ENCODE measurements at regions not wholly inside any gene's neighbourhood (a gene's known extent, or its start where the extent isn't known, plus 50 kb on each side); places are given as distances from the start of the nearest gene placed in this dataset.

GRCh38 chr9:1948541-1948940 lies 66.6 kb upstream of the SMARCA2 start (continued):
- no peak for TF ChIP-seq CTCF (IDR thresholded peaks at IDR 0.05)
- TF ChIP-seq JUND (IDR thresholded peaks at IDR 0.05) = no peak

- no peaks in the 10 kb centered on the region for H4K20me1 ChIP-seq (ENCODE audit: insufficient read depth)
- WGBS (ENCODE audit: low lambda C conversion rate) = 34% methylated on average over 2 of the region's 2 CpGs
- H3K4me1 ChIP-seq (ENCODE audit: control insufficient read depth in 1 of 2, insufficient read depth in 2 of 2, low read depth in 1 of 2, low read length in 1 of 2) = no peaks in the 10 kb centered on the region
- no peaks in the 10 kb centered on the region for H3K79me2 ChIP-seq (ENCODE audit: insufficient read depth)
- H3K9me3 ChIP-seq = no peaks in the 10 kb centered on the region
- no peak overlapping the region for H3K27ac ChIP-seq (ENCODE audit: low read depth in 2 of 2, low read length in 1 of 2)
- H3K4me2 ChIP-seq = no peak overlapping the region
- no peak overlapping the region for H3K9ac ChIP-seq
- ChIA-PET CTCF (interaction anchor here (1.7 kb wide), 1 partner anchor 12 kb away, joined by 10 read pairs; no protein-coding TSS in a partner anchor), POLR2A (no interaction called here)
- no peaks in the 10 kb centered on the region for H3F3A ChIP-seq (replicated peaks; ENCODE audit: insufficient read depth)
- H3K9me2 ChIP-seq = no peaks in the 10 kb centered on the region
- TF ChIP-seq TEAD4 (IDR thresholded peaks at IDR 0.05; ENCODE audit: borderline replicate concordance, insufficient read depth) (no peak), POLR2AphosphoS5 (IDR thresholded peaks at IDR 0.05; ENCODE audit: low read depth, low read length) (no peak), ZBTB33 (IDR thresholded peaks at IDR 0.05; ENCODE audit: borderline replicate concordance, low read depth) (no peak), RAD21 (IDR thresholded peaks at IDR 0.05; ENCODE audit: low read length) (no peak), GATA2 (CRISPR knock-in tag; IDR thresholded peaks at IDR 0.05) (no peak), MXI1 (IDR thresholded peaks at IDR 0.05; ENCODE audit: low read depth, low read length) (no peak), USF1 (IDR thresholded peaks at IDR 0.05; ENCODE audit: borderline replicate concordance, low read depth) (no peak), RFX5 (IDR thresholded peaks at IDR 0.05; ENCODE audit: low read length) (no peak), SMC3 (IDR thresholded peaks at IDR 0.05; ENCODE audit: low read depth, low read length) (no peak), EP300 (IDR thresholded peaks at IDR 0.05; ENCODE audit: borderline replicate concordance in 1 of 2, low read depth in 1 of 2, low read length in 1 of 2) (no peak), CTCF (IDR thresholded peaks at IDR 0.05) (no peak), CHD2 (IDR thresholded peaks at IDR 0.05; ENCODE audit: low read length, partially characterized antibody) (no peak), REST (IDR thresholded peaks at IDR 0.05; ENCODE audit: low read depth, low read length) (no peak), JUND (IDR thresholded peaks at IDR 0.05) (no peak), NFIC (IDR thresholded peaks at IDR 0.05; ENCODE audit: borderline replicate concordance) (no peak), TCF12 (IDR thresholded peaks at IDR 0.05) (no peak), GABPA (IDR thresholded peaks at IDR 0.05; ENCODE audit: low read depth) (no peak)
- no peaks in the 10 kb centered on the region for H3K27me3 ChIP-seq (ENCODE audit: insufficient read depth)
- H3K36me3 ChIP-seq (replicated peaks in 1 of 2; ENCODE audit: control insufficient read depth in 1 of 2, insufficient read depth in 2 of 2, low read length in 1 of 2) = no peaks in the 10 kb centered on the region
- H3K4me3 ChIP-seq (ENCODE audit: low read depth in 2 of 2, low read length in 1 of 2) = no peak overlapping the region
- no peak for DNase-seq
- H2AFZ ChIP-seq (ENCODE audit: low read depth) = no peak overlapping the region
Observed at GRCh38 chr9:1951446-1951845, 63.7 kb upstream of the SMARCA2 start.
